ENCODE measurements at regions not wholly inside any gene's neighbourhood (a gene's known extent, or its start where the extent isn't known, plus 50 kb on each side); places are given as distances from the start of the nearest gene placed in this dataset.

DNA sequence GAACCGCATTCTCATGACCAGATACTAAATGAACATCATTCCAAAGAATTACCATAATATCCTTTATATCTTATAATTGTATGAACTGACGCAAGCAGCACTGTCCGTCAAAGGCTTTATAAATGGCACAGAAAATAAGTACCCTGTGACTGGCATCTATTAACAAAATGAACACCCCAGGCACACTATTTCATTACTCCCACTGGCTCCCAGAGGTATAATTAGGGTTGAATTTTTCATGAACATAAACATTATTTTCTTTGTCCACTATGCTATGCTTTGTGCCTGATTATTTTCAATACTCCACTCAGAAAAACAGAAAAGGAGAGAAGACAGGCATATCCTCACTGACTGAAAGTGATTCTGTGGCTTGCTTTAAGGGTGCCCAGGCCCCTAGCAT, 71.1 kb downstream of the LYZL4 start:
- H4K5ac ChIP-seq (ENCODE audit: insufficient read length, low read depth, low read length): no peak overlapping the region
- H3K79me1 ChIP-seq (ENCODE audit: low read depth, low read length): no peaks in the 10 kb centered on the region
- no peaks in the 10 kb centered on the region for H3K9me3 ChIP-seq (ENCODE audit: insufficient read depth in 2 of 2, low read depth in 1 of 2, low read length in 1 of 2)
- no peak overlapping the region for H3K18ac ChIP-seq (ENCODE audit: extremely low read depth, low read length)
- H2BK12ac ChIP-seq (ENCODE audit: low read depth, low read length): no peak overlapping the region
- TF ChIP-seq TBP (IDR thresholded peaks at IDR 0.05; ENCODE audit: low read depth, low read length) (no peak), TAF7 (optimal IDR thresholded peaks at IDR 0.05; ENCODE audit: borderline replicate concordance, low read depth, low read length) (no peak), SUZ12 (IDR thresholded peaks at IDR 0.05; ENCODE audit: low read length) (no peak), GTF2F1 (IDR thresholded peaks at IDR 0.05; ENCODE audit: borderline replicate concordance, low read depth, low read length) (no peak), CBX8 (IDR thresholded peaks at IDR 0.05; ENCODE audit: borderline replicate concordance, low read depth, low read length) (no peak), KDM5A (IDR thresholded peaks at IDR 0.05; ENCODE audit: low read length) (no peak), HDAC6 (IDR thresholded peaks at IDR 0.05; ENCODE audit: low read depth, low read length) (no peak), TEAD4 (IDR thresholded peaks at IDR 0.05; ENCODE audit: low read depth, low read length) (no peak), BRCA1 (IDR thresholded peaks at IDR 0.05; ENCODE audit: low read depth, low read length) (no peak), CHD1 (IDR thresholded peaks at IDR 0.05; ENCODE audit: low read depth, low read length) (no peak), TAF1 (IDR thresholded peaks at IDR 0.05; ENCODE audit: low read depth, low read length) (no peak), CEBPB (IDR thresholded peaks at IDR 0.05; ENCODE audit: low read depth, low read length) (no peak), NANOG (IDR thresholded peaks at IDR 0.05; ENCODE audit: insufficient read depth, low read depth, low read length, poor library complexity, severe bottlenecking) (no peak)
- H2AK5ac ChIP-seq (ENCODE audit: low read depth, low read length): no peak overlapping the region
- no peak overlapping the region for H3K4me2 ChIP-seq (ENCODE audit: insufficient read depth in 1 of 2, low read depth in 2 of 2, low read length in 2 of 2)
- H3K14ac ChIP-seq (ENCODE audit: insufficient read length): no peak overlapping the region
- no peak overlapping the region for H3K4ac ChIP-seq (replicated peaks; ENCODE audit: insufficient read length, low read depth, low read length)
- H3K9ac ChIP-seq (replicated peaks in 1 of 4; ENCODE audit: extremely low read depth in 1 of 4, low read depth in 3 of 4, low read length in 3 of 4): no peak overlapping the region
- no peak overlapping the region for H2AFZ ChIP-seq (ENCODE audit: low read length)
- CTCF ChIA-PET (ENCODE audit: partially characterized antibody): no interaction called here
- no peaks in the 10 kb centered on the region for H3K4me1 ChIP-seq (replicated peaks in 1 of 4; ENCODE audit: control insufficient read depth in 3 of 4, insufficient read depth in 4 of 4, low read length in 3 of 4)
- H3K27ac ChIP-seq (ENCODE audit: low read depth, low read length): no peak overlapping the region
- H3K56ac ChIP-seq (replicated peaks; ENCODE audit: insufficient read length, low read depth, low read length): no peak overlapping the region
- WGBS, 2 experiments (ENCODE audit: extremely low coverage in 1 of 2, insufficient coverage in 1 of 2, insufficient read length in 1 of 2, insufficient replicate concordance in 2 of 2, low coverage in 1 of 2, low lambda C conversion rate in 2 of 2, missing lambda C conversion rate in 1 of 2): 92% methylated on average over 3 of the region's 3 CpGs; no CpG with 5 or more reads in 1 of the 2 experiments
- POLR2A ChIA-PET (ENCODE audit: partially characterized antibody): no interaction called here
- H2BK120ac ChIP-seq (replicated peaks; ENCODE audit: low read depth, low read length): no peak overlapping the region
- no peak overlapping the region for H3K4me3 ChIP-seq (ENCODE audit: extremely low read depth in 1 of 4, insufficient read depth in 2 of 4, low read depth in 3 of 4, low read length in 4 of 4)
- FAIRE-seq (no peak), DNase-seq (ENCODE audit: low read depth in 1 of 2, low spot score in 2 of 2) (no peak)
- H3K27me3 ChIP-seq (replicated peaks in 1 of 4; ENCODE audit: control insufficient read depth in 3 of 4, extremely low read depth in 1 of 4, insufficient read depth in 3 of 4, low read length in 3 of 4): no peaks in the 10 kb centered on the region
- no peaks in the 10 kb centered on the region for H3K79me2 ChIP-seq (ENCODE audit: control insufficient read depth in 1 of 2, insufficient read depth in 2 of 2, low read length in 2 of 2)
- no peak overlapping the region for H2BK20ac ChIP-seq (ENCODE audit: low read length)
- H4K20me1 ChIP-seq (replicated peaks in 1 of 2; ENCODE audit: control insufficient read depth in 1 of 2, insufficient read depth in 2 of 2, low read length in 2 of 2): no peaks in the 10 kb centered on the region
- no peak overlapping the region for H2BK5ac ChIP-seq (ENCODE audit: low read depth, low read length)
- H3K36me3 ChIP-seq (ENCODE audit: control insufficient read depth in 2 of 4, insufficient read depth in 4 of 4, low read length in 3 of 4): no peaks in the 10 kb centered on the region
- no peaks in the 10 kb centered on the region for H3K23me2 ChIP-seq (ENCODE audit: low read depth, low read length)
- no peak overlapping the region; the same call in 1 of the 2 replicates for H4K8ac ChIP-seq (ENCODE audit: extremely low read depth, insufficient read depth, low read length)
- H2BK15ac ChIP-seq (ENCODE audit: low read length): no peak overlapping the region
- no peak overlapping the region for H3K23ac ChIP-seq (ENCODE audit: insufficient read length)
- no peak overlapping the region for H4K91ac ChIP-seq (replicated peaks; ENCODE audit: insufficient read length, low read length)
